ENCODE measurements at regions not wholly inside any gene's neighbourhood (a gene's known extent, or its start where the extent isn't known, plus 50 kb on each side); places are given as distances from the start of the nearest gene placed in this dataset.

DNA sequence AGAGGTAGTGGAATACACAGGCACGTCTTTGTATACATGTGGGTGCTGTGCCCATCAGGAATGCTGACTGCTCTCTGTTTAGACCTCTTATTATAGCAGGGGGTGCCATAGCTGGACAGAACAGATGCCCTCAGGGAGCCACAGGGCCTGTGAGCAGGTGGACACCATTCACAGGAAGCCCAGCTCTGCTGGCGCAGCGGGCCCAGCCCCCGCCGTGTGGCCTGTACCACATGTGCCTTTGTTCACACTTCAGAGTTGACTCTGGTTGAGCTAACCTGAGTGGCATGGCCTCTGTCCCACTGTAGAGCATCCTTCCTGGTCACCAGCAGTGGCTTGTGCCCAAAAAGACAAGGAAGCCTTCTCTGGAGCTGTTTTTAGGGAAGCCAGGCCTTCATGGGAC is 730.9 kb upstream of the ID2 start:
- no peaks in the 10 kb centered on the region for H3K27me3 ChIP-seq (ENCODE audit: insufficient read depth, low read depth, low read length)
- H3K79me2 ChIP-seq (replicated peaks; ENCODE audit: insufficient read depth, low read length), result no peaks in the 10 kb centered on the region
- H4K20me1 ChIP-seq (ENCODE audit: insufficient read depth), result no peaks in the 10 kb centered on the region
- H3K9me3 ChIP-seq (ENCODE audit: low read length), result no peaks in the 10 kb centered on the region
- H2AFZ ChIP-seq (ENCODE audit: low read depth, low read length), result no peak overlapping the region
- H3K9me2 ChIP-seq (ENCODE audit: insufficient read depth, low read length), result no peaks in the 10 kb centered on the region
- H3K4me2 ChIP-seq (ENCODE audit: low read length), result no peak overlapping the region
- TF ChIP-seq TAF1 (IDR thresholded peaks at IDR 0.05; ENCODE audit: low read depth) (no peak), SMC3 (conservative IDR thresholded peaks at IDR 0.05; ENCODE audit: poor library complexity) (no peak), EP300 (conservative IDR thresholded peaks at IDR 0.05; ENCODE audit: poor library complexity, severe bottlenecking) (no peak), MXI1 (conservative IDR thresholded peaks at IDR 0.05; ENCODE audit: poor library complexity, severe bottlenecking) (no peak)
- TF ChIP-seq, protein P1, sequence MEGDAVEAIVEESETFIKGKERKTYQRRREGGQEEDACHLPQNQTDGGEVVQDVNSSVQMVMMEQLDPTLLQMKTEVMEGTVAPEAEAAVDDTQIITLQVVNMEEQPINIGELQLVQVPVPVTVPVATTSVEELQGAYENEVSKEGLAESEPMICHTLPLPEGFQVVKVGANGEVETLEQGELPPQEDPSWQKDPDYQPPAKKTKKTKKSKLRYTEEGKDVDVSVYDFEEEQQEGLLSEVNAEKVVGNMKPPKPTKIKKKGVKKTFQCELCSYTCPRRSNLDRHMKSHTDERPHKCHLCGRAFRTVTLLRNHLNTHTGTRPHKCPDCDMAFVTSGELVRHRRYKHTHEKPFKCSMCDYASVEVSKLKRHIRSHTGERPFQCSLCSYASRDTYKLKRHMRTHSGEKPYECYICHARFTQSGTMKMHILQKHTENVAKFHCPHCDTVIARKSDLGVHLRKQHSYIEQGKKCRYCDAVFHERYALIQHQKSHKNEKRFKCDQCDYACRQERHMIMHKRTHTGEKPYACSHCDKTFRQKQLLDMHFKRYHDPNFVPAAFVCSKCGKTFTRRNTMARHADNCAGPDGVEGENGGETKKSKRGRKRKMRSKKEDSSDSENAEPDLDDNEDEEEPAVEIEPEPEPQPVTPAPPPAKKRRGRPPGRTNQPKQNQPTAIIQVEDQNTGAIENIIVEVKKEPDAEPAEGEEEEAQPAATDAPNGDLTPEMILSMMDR (IDR thresholded peaks at IDR 0.05; ENCODE audit: poor library complexity, severe bottlenecking), result no peak
- TF ChIP-seq, protein P2, sequence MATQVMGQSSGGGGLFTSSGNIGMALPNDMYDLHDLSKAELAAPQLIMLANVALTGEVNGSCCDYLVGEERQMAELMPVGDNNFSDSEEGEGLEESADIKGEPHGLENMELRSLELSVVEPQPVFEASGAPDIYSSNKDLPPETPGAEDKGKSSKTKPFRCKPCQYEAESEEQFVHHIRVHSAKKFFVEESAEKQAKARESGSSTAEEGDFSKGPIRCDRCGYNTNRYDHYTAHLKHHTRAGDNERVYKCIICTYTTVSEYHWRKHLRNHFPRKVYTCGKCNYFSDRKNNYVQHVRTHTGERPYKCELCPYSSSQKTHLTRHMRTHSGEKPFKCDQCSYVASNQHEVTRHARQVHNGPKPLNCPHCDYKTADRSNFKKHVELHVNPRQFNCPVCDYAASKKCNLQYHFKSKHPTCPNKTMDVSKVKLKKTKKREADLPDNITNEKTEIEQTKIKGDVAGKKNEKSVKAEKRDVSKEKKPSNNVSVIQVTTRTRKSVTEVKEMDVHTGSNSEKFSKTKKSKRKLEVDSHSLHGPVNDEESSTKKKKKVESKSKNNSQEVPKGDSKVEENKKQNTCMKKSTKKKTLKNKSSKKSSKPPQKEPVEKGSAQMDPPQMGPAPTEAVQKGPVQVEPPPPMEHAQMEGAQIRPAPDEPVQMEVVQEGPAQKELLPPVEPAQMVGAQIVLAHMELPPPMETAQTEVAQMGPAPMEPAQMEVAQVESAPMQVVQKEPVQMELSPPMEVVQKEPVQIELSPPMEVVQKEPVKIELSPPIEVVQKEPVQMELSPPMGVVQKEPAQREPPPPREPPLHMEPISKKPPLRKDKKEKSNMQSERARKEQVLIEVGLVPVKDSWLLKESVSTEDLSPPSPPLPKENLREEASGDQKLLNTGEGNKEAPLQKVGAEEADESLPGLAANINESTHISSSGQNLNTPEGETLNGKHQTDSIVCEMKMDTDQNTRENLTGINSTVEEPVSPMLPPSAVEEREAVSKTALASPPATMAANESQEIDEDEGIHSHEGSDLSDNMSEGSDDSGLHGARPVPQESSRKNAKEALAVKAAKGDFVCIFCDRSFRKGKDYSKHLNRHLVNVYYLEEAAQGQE (IDR thresholded peaks at IDR 0.05; ENCODE audit: borderline replicate concordance), result no peak
- H3K4me3 ChIP-seq (ENCODE audit: low read length), result no peak overlapping the region
- H3K36me3 ChIP-seq (ENCODE audit: insufficient read depth, low read length), result no peaks in the 10 kb centered on the region
- no peak overlapping the region for H3K27ac ChIP-seq (ENCODE audit: low read length)
- H3F3A ChIP-seq (ENCODE audit: insufficient read depth, low read length, poor library complexity, severe bottlenecking), result no peaks in the 10 kb centered on the region
- no peak overlapping the region for H3K9ac ChIP-seq (ENCODE audit: low read length)

DNA sequence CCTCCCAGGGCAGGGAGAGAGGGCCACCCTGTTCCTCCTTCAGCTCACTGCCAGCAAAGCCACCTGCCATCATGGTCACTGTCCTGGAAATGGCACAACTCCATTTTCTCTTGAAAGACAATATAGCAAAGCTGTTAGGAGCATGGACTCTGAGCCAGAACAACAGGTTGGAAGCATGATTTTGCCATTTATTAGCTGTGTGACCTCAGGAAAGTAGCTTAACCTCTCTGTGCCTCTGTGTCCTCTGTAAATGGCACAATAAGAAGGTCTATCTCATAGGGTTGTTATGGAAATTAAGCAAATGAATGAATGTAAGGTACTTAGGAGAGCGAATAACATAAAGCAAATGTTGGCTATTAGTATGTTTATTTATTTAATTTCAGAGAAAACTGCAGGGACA is 730.4 kb upstream of the ID2 start:
- Histone ChIP-seq H3K4me3 (ENCODE audit: low read length) (no peak overlapping the region), H3K27me3 (ENCODE audit: insufficient read depth, low read depth, low read length) (no peaks in the 10 kb centered on the region), H3K27ac (ENCODE audit: low read length) (no peak overlapping the region), H2AFZ (ENCODE audit: low read depth, low read length) (no peak overlapping the region), H3F3A (ENCODE audit: insufficient read depth, low read length, poor library complexity, severe bottlenecking) (no peaks in the 10 kb centered on the region), H3K4me2 (ENCODE audit: low read length) (no peak overlapping the region), H3K9me3 (ENCODE audit: low read length) (no peaks in the 10 kb centered on the region), H3K9me2 (ENCODE audit: insufficient read depth, low read length) (no peaks in the 10 kb centered on the region), H3K79me2 (replicated peaks; ENCODE audit: insufficient read depth, low read length) (no peaks in the 10 kb centered on the region), H3K9ac (ENCODE audit: low read length) (no peak overlapping the region), H3K36me3 (ENCODE audit: insufficient read depth, low read length) (no peaks in the 10 kb centered on the region), H4K20me1 (ENCODE audit: insufficient read depth) (no peaks in the 10 kb centered on the region)
- no peak for TF ChIP-seq POLR2AphosphoS5 (IDR thresholded peaks at IDR 0.05)
- no peak for TF ChIP-seq SMC3 (conservative IDR thresholded peaks at IDR 0.05; ENCODE audit: poor library complexity)
- TF ChIP-seq EZH2 (IDR thresholded peaks at IDR 0.05; ENCODE audit: borderline replicate concordance, insufficient read depth, low read length, poor library complexity, severe bottlenecking), result no peak
- TF ChIP-seq, protein P2 (IDR thresholded peaks at IDR 0.05; ENCODE audit: borderline replicate concordance), result no peak
- no peak for TF ChIP-seq RAD21 (conservative IDR thresholded peaks at IDR 0.05)
- no peak for TF ChIP-seq EP300 (conservative IDR thresholded peaks at IDR 0.05; ENCODE audit: poor library complexity, severe bottlenecking)
- TF ChIP-seq, protein P1 (IDR thresholded peaks at IDR 0.05; ENCODE audit: poor library complexity, severe bottlenecking), result no peak
- TF ChIP-seq TAF1 (IDR thresholded peaks at IDR 0.05; ENCODE audit: low read depth), result no peak
- TF ChIP-seq MXI1 (conservative IDR thresholded peaks at IDR 0.05; ENCODE audit: poor library complexity, severe bottlenecking), result no peak

Data from neural cell (in vitro differentiated cells).